Activated T-helper 1 cell treated with anti-CD3 and anti-CD28 coated beads, Interleukin-2, amount 50 U/mL, for 16 hours (primary cell): ENCODE measurements at regions not wholly inside any gene's neighbourhood (a gene's known extent, or its start where the extent isn't known, plus 50 kb on each side); places are given as distances from the start of the nearest gene placed in this dataset.

Source experiments
- DNase-seq, 2 donors: peaks; one replicate each; pipeline ENCODE4 v3.0.0-alpha.2; 2020; ENCODE audit warnings: low read depth in 1 of 2, low spot score in 1 of 2

DNA sequence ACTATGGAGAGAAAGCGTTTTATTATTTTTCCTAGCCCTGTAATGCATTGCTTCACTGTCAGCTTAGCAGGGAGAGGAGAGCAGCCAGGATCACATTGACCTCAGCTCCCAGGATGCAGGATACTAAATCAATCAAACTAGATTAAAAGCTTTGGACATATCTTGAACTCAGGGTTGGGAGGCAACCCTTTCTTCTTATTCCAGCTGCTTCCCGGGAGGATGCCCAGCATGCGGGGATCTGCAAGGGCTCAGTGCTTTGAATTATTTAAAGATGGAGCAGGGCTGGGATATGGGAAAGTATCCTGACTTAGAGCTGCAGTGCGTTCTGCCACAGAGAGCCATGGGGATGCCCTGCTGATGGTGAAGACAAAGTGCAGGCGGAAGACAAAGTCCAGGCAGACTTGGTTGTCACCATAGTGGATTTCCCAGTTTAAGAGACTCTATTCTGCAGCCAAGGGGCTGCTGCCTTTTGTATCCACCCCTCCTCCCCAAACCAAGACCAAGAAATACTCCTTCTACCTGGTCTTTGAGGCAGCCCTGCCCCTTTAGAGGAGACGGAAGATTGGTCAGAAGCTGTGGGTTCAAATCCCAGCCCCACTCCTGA is 1035.0 kb downstream of the TBC1D22A start:
- DNase-seq: no peak

DNA sequence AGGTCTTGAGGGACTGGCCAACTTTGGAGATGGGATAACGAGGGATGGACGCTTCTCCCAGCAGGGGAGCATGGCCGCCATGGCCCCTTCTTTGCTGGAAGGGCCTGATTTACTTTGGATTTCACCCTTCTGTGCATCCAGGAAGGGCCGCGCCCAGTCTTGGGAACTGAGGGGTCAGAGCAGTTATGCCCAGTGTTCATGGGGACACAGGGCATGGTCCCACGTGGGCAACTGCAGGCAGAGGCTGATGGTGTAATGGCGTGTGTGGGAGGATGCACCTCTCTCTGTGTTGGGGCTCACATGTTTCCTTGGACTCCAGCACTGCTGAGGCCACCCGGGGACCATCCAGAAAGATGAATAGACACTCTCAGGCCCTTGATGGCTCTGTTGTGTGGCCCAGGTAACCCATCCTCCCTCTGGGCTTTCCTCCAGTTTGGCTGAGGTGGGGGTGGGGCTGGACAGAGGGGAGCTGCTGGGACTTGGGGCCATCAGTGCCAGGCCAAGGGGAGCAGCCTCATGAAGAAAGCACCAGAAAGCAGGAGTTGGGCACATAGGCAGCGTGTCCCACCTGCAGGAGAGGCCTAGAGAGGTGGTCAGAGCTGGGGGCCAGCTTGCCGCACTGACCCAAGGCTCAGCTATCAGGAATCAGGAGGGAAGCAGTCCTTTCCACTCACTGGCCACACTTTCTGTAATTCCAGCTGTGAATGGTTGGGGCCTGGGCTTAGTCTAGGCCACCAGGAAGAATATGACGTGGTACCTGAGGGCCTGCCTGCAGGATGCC is 1033.9 kb downstream of the TBC1D22A start:
- DNase-seq: no peak

DNA sequence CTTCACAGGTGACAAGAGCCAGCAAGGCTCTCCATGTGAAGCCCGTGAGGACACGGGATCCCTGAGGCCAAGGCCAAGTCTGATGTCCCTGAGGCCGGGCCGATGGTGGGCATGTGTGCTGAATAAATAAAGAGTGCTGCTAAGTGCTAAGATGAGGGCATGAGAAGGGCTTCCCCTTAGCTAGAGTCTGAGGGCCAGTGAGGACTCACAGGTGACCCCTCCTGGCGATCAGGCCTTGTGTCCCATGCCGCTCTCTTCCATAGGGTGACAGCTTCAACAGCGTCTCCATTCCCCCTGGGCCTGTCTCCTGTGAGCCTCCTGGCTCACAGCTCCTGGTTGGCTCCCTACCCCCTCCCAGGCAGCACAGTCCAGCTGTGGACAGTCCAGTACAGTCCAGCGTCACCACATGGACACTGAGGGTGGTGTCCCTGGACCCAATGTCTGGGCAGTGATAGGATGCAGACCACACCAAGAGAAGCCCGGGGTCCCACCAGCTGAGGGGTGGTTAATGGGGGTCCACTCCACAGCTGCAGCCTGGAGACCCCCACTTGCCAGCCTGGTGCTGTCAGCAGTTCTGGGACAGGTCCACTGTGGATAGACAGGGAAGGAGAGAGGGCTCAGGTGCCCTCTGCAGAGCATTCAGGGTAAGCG is 1033.2 kb downstream of the TBC1D22A start:
- DNase-seq: no peak

DNA sequence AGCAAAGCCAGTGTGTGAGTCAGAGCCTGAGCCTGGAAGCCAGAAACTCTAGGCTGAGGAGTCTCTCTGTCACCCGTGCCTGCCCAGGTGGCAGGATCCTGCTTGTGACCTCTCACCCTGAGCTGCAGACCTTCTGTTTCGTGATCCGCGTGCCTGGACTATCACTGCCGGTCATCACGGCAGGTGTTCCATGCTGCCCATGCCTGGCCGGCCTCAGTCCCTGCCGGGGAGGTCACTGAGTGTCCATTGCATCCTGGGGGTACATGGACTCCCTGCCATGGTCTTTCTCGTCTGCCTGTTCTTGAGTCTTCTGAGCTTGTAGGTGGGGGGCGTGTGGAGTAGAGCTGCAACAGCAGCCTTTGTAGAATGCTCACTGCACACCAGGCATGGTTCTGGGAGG is 1032.4 kb downstream of the TBC1D22A start:
- no peak for DNase-seq

DNA sequence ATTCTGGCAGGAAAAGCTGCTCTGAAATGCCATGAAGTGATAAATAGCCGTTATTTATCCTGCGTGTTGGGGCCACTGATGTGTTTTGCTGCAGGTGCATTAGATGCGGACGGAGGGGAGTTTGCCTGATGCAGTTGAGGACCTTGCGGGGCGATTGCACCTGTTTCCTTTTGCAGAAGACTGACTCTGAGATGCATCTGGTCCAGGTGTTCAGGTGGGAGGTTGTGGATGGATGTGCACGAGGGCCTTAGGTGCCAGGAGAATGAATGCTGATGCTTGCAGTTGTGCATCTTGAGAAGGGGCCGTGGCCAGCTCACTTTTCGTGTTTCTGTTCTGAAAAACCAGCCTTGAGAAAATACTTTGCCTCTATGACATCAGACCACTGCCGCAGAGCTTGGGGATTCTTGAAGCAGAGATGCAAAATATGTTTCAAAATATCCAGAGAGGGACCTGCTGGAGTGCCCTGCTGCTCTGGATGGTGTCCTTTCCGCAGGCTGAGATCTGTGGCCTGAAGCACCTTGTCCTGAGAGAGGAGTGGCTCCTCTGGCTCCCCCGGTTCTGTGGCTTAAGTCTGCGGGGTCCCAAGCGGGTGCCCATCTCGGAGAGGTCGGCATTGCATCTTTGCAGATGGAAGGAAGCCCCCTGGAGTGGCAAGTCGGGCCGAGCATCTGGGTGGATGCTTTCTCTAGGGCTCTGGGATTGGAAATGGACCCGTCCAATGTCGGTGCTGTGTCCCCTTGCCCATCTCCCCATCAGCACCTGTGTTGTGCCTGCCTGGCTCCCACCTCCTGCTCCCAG is 1031.1 kb downstream of the TBC1D22A start:
- DNase-seq: no peak

DNA sequence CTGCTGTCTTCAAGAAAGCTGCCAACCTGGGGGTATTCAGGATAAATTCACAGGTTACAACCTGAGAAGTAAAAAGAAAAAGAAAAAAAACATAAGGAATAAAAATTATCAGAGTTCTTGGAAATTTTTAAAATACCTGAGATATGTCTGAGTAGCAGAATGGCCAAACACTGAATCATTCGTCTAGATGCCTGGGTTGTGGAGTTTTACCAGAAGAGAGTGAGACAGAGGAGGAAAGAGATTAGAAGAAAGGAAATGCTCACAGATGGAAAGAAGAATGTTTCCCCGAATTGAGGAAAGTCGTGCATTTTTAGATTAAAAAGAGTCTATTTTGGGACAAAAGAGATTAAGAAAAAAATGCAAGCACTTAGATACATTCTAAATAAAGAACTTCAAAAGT is 1026.7 kb downstream of the TBC1D22A start:
- DNase-seq: no peak

DNA sequence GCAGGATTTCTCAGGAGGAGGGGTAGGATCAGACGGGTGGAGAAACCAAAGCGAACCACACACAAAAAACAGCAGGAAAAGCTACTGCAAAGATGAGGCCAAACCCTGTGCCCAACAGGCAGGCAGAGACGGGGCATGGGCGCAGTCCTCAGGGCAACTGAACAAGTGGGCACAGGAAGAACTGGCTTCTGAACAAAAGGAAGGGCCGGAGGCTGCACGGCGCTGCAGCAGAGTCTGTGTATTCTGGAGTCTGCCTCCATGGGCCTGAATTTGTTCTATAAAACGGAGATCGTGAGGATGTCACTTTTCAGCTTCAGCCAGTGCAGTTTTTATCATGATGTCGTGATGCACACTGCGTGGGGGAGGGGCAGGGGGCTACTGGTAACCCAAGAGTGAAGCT is 1026.0 kb downstream of the TBC1D22A start:
- no peak for DNase-seq

DNA sequence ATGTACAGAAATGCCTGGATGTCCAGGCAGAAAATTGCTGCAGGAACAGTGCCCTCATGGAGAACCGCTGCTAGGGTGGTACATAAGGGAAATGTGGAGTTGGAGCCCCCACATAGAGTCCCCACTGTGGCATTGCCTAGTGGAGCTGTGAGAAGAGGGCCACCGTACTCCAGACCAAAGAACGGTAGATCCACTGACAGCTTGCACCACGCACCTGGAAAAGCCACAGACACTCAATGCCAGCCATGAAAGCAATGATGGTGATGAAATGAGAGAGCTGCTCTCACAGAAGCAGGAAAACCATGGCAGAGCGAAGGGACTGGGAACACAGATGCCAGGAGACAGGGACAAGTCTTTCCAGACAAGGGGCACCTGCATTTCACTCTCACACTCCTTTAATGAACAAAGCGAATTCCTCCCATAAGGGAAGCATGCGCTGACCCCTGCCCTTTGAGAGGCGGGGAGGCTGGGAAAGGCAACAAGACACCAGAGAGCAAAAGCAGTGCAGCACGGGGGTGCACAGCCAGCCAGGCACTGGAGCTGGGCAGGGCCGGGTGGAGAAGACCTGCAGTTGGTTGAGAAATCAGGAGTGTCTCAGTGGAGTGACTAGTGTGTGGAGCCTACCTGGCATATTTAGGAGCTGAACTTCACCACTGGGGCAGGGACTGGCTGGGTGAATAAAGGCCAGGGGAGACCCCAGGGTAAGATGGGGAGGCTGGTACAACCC is 1025.2 kb downstream of the TBC1D22A start:
- DNase-seq: no peak

DNA sequence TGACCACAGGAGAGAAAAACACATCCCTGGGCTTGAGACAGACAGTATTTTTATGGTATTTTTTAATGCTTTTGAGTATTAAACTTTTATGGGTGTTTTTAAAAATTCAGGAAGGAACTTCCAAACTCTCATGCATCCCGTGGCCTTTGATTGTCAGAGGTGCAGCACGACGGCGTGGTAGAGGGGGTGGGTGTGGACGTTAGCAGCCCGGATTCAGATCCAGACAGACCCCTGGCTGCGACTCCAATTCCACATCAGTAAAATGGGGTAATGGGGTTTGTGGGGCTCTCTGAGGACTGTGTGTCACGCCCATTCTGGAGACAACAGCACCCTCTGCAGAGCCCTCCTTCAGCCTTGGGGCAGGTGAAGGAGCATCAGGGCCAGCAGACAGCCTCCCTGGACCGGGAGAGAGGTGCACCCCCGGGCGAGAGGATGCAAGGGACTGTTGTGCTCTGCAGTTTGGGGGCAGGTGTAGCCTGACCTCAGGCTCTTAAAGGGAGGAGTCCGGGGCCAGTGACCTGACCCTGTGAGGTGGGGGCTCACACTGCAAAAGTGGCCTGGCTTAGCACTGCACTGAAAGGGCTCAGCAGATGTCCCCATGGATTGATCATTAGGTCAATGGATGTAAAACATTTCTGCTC is 1024.3 kb downstream of the TBC1D22A start:
- DNase-seq: no peak

DNA sequence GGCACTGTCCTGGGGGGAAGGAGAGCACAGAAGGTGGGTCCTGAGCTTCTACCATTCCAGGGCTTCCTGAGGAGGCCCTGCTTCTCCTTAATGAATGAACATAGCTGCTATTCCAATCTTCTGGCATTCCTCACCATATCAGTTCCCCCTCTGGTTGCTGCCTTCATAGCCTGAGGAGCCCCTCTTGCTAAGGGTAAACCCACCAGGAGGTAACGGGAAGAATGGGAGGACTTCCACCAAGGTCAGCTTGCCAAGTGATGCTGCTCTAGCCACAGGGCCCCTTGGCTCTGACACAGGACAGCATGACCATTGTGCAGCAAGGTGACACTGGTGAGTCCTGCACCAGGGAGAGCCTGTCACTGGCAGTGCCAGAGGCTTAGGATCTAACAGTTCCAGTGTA is 1022.5 kb downstream of the TBC1D22A start:
- no peak for DNase-seq

DNA sequence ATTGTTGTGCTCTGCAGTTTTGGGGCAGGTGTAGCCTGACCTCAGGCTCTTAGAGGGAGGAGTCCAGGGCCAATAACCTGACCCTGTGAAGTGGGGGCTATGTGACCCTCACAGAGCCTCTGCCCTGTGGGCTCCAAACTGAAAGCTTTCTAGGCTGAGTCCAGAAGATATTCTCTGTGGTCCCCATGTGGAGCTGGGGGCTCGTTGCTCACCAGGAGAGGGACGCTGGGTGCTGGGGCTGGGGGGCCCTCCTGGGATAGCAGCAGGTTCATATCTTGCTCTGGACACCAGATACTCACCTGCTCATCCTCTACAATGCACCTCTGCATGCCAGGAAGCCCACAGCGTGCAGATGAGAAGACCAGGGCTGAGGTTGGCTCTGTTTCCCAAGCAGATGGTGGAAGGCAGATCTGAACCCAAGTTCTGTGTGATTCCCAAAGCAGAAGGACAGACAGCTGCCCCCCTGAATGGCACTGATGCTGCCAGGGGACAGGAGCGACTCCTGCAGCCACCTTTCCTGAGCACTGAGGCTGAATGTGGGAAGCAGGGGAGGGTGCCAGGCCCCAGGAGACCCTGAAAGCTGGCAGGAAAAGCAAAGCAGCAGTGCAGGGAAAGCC is 1022.0 kb downstream of the TBC1D22A start:
- no peak for DNase-seq

DNA sequence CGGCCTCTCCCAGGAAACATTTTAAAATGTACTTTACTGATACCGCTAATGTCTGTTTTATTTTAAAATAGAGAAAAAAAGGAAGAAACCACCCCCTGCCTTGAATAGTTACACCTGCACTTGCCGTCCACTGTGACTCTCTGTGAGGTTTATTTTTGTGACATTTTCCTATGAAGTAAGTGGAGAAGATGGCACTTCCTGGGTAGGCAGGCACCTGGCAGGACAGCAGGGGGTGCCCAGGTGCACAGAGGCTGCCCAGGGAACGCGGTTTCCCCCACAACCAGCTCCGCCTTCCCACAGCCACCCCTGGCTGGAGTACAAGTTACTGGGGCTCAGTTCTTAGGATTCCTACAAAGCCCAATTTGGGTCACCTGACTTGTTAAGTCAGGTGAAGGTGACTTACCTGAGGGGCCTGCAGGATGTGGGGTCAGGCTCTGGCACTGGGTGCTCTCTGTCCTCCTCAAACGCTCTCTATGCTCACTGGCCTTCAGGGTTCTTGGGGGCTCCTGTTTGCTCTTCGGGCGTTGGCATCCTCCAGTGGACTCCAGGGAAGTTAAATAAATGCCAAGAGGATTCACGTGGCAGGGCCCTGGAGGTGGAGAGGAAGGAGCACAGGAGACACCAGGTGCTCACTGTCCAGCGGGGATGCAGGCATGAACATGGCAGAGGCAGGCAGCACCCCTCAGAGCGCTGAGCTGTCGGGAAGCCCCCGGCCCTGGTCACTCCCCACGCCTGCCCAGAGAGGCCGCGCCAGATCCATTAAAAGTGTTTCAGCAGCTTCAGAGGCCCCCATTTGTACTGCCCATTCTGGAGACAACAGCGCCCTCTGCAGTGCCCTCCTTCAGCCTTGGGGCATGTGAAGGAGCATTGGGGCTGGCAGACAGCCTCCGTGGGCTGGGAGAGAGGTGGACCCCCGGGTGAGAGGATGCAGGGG is 1021.2 kb downstream of the TBC1D22A start:
- no peak for DNase-seq

DNA sequence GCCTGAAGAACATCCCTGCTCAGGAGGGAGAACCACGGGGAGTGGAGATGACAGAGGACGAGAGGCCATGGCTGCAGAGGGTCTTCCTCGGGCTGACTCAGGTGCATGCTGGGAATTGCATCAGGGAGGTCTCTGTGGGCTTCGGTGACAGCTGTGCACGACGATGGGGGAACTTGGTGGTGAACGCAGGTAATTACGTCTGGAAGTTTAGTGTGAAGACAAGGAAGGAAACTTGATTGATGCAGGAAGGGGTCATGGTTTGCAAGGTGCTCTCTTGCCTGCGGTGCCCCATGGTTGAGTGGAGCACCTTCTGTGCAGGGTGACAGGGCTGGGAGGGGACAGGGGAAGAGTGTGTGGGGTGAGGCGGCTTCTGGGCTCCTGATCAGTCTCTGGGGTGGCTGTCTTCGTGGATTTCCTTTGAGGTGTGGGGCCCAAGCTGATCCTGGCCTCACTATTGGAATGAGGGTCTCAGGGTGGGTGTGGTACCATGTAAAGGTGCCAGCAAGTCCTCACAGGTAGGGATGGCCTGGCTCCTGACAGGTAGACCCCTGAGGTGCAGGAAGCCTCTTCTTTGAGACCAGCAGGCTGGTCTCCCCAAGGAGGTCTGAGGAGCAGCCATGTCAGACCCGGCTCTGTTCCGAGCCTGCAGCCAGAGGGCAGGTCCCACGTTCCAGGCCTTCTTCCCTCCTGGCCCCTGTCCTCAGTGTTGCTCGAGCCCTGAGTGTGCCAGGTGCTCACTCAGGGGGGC is 1020.1 kb downstream of the TBC1D22A start:
- no peak for DNase-seq

DNA sequence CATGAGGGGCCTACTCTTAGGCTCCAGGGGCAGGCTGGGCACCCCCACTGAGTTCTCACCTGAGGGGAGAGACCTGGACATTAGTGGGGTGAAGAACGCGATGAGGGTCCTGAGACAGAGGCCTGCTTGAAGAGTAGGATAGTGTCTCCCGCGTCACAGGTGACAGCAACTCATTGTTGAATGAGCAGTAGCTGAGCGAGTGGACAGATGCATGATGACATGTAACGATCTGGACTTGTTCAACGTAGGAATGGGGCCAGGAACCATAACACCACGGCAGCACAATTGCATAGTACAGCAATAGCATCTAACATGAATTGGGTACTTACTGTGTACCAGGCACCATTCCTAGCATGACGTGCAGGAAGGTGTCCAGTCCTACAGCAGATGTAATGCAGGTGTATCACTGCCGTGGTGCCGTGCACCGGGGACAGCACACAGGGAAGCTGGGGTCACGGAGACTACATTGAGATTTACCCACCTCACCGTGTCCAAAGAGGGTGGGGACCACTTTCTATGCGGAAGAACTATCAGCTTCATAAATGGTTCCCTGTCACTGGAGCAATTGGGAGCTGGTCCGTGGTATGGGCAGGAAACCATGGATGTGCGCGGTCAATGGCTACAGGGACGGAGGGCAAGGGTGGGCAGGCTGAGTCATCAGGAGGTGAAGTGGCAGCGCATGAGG is 1019.1 kb downstream of the TBC1D22A start:
- DNase-seq: no peak

DNA sequence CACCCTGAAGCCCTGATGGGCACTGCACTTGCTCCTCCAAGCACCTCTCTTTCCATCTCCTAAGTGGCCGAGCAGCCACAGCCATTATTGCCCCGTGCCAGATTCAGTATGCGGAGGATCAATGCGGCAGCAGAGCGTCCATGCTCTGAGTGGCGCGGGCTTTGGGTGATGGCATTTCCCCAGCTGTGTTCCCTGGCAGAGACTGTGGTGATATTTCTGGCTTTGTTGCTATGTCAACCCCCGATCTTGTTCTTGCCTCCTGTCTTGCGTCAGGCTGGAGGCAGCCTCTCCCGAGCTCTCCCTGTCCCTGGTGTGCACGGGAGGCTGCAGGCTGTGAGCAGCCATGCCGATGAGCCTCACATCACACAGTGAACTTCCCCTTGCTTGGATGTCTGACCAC is 1018.6 kb downstream of the TBC1D22A start:
- DNase-seq: no peak

DNA sequence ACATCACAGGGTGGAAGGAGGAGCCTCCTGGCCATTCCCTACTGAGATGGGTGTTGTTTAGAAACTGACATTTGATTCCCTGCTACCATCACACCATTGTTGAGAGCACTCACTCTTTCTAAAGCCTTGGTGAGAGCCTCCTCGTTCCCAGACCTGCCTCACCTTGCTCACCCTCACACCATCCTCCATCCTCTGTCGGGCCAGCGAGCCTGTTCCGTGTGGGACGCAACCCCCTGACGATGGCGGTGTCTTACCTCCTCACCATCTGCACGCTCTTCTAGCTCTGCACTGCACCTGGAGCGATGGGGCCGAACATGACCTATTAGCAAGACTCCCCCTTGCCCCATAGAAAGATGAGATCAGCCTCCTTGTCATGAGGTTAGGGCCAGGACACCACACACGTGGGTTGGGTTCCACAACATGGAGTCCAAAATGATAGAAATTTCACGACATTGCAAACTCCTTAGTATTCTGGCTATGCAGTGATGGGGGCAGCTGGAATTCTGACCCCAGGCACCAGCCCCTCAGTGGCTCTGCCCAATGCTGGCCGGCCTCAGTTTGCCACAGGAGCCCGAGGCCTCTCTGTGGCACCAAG is 1017.9 kb downstream of the TBC1D22A start:
- DNase-seq: no peak

DNA sequence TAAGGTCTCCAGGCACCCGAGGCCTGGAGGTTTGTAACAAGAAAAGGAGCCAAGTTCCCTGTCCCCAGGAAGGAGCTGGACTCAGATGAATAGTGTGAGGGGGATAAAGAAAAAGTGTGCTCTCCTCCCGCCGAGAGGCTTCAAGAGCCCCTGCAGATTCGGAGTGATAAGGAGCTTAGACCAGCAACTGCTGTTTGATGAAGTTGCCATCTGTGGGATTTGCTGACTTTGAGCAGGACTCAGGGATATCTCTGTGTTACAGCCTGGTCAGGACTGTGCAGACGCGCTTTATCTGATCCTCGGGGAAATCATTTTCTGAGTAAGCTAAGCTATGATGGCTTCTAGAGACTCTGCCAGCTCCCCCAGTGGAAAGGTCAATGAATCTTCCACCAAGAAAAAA is 1017.0 kb downstream of the TBC1D22A start:
- no peak for DNase-seq
